HEK293 (cell line): ENCODE measurements at regions not wholly inside any gene's neighbourhood (a gene's known extent, or its start where the extent isn't known, plus 50 kb on each side); places are given as distances from the start of the nearest gene placed in this dataset.

ENCODE experiments used
- ZBTB1 ChIP-seq: fragments of 450-650 bp; formaldehyde crosslinking; IDR thresholded peaks from 2 replicates; pipeline ENCODE4 v1.5.1; 2016; ENCODE audit warnings: missing biosample characterization, missing genetic modification characterization
- ZBTB7A ChIP-seq: fragments of 450-650 bp; formaldehyde crosslinking; IDR thresholded peaks from 2 replicates; pipeline ENCODE4 v1.5.1; 2016; ENCODE audit warnings: low read depth, missing biosample characterization, missing genetic modification characterization
- ZNF10 ChIP-seq: fragments of 450-650 bp; formaldehyde crosslinking; IDR thresholded peaks from 2 replicates; pipeline ENCODE4 v1.5.1; 2017; ENCODE audit warnings: missing biosample characterization, missing genetic modification characterization
- TF ChIP-seq, protein P1 (sequence below): fragments of 450-650 bp; formaldehyde crosslinking; IDR thresholded peaks from 2 replicates; pipeline ENCODE4 v1.5.1; 2016; ENCODE audit warnings: missing biosample characterization, missing genetic modification characterization

DNA sequence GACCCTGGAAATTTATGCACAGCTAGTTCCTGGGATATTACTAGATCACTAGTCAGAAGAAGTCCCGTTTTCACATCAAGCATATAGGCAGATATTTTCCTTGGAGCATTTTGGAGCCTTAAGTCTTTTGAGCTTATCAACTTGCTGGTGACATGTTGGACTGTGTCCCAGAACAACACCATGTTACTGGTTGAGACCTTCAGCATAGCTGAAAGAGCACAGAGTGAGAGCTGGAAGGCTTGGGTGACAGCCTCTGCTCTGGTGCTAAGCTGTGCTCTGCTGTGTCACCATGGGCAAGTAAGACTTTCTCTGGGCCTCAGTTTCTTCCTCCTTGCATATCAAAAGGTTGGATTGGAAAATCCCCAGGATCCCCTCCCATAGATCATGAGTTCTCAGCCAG is 116.6 kb upstream of the FRMPD4 start:
- TF ChIP-seq, protein P1, sequence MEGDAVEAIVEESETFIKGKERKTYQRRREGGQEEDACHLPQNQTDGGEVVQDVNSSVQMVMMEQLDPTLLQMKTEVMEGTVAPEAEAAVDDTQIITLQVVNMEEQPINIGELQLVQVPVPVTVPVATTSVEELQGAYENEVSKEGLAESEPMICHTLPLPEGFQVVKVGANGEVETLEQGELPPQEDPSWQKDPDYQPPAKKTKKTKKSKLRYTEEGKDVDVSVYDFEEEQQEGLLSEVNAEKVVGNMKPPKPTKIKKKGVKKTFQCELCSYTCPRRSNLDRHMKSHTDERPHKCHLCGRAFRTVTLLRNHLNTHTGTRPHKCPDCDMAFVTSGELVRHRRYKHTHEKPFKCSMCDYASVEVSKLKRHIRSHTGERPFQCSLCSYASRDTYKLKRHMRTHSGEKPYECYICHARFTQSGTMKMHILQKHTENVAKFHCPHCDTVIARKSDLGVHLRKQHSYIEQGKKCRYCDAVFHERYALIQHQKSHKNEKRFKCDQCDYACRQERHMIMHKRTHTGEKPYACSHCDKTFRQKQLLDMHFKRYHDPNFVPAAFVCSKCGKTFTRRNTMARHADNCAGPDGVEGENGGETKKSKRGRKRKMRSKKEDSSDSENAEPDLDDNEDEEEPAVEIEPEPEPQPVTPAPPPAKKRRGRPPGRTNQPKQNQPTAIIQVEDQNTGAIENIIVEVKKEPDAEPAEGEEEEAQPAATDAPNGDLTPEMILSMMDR (tag by site-specific recombination): no peak
- no peak for TF ChIP-seq ZBTB1 (tag by site-specific recombination)
- no peak for TF ChIP-seq ZBTB7A
- TF ChIP-seq ZNF10 (tag by site-specific recombination): no peak
